ENCODE measurements at regions not wholly inside any gene's neighbourhood (a gene's known extent, or its start where the extent isn't known, plus 50 kb on each side); places are given as distances from the start of the nearest gene placed in this dataset.

GRCh38 chr6:5922230-5922629 is 84.5 kb downstream of the NRN1 start:
- TF ChIP-seq CTCF (IDR thresholded peaks at IDR 0.05) (no peak), POLR2A (IDR thresholded peaks at IDR 0.05) (no peak), EP300 (IDR thresholded peaks at IDR 0.05) (no peak)

Data from ovary (tissue), 3 donors.